Liver (tissue), 8 donors: ENCODE measurements at regions not wholly inside any gene's neighbourhood (a gene's known extent, or its start where the extent isn't known, plus 50 kb on each side); places are given as distances from the start of the nearest gene placed in this dataset.

Experiments
- DNase-seq: peaks from one replicate; pipeline ENCODE4 v3.0.0-alpha.2; 2017; ENCODE audit warnings: low spot score
- H3K27ac ChIP-seq, 2 donors: one replicate each; pipeline ENCODE4 v1.7.0; 2013; ENCODE audit warnings: inconsistent platforms in 2 of 2, low read length in 2 of 2, control low read depth in 1 of 2, low read depth in 1 of 2, mild to moderate bottlenecking in 1 of 2
- H3K27me3 ChIP-seq, 4 donors: one replicate each; pipeline versions ENCODE4 v1.6.1 to v1.7.0; 2013; ENCODE audit warnings: low read length in 3 of 4, inconsistent platforms in 1 of 4, mild to moderate bottlenecking in 1 of 4, moderate library complexity in 1 of 4; ENCODE audit not compliant: control insufficient read depth in 4 of 4, insufficient read depth in 4 of 4
- H3K36me3 ChIP-seq, 4 donors: one replicate each; pipeline versions ENCODE4 v1.6.1 to v1.7.0; 2013; ENCODE audit warnings: low read length in 3 of 4, mild to moderate bottlenecking in 3 of 4, low read depth in 1 of 4, moderate library complexity in 1 of 4; ENCODE audit not compliant: control insufficient read depth in 4 of 4, insufficient read depth in 3 of 4
- H3K4me1 ChIP-seq, 4 donors: one replicate each; pipeline versions ENCODE4 v1.6.1 to v1.7.0; 2013; ENCODE audit warnings: low read length in 3 of 4, mild to moderate bottlenecking in 3 of 4, moderate library complexity in 1 of 4; ENCODE audit not compliant: control insufficient read depth in 4 of 4, insufficient read depth in 4 of 4
- H3K4me3 ChIP-seq, 3 donors: one replicate each; pipeline versions ENCODE4 v1.6.1 to v1.7.0; 2013; ENCODE audit warnings: low read length in 3 of 3, control low read depth in 1 of 3, low read depth in 1 of 3, mild to moderate bottlenecking in 1 of 3
- H3K9ac ChIP-seq, 2 donors: one replicate each; pipeline ENCODE4 v1.7.0; 2013; ENCODE audit warnings: low read length in 2 of 2, mild to moderate bottlenecking in 2 of 2, moderate library complexity in 2 of 2, control low read depth in 1 of 2, low read depth in 1 of 2
- H3K9me3 ChIP-seq, 4 donors: one replicate each; pipeline versions ENCODE4 v1.6.1 to v1.7.0; 2013; ENCODE audit warnings: low read length in 3 of 4; ENCODE audit not compliant: control insufficient read depth in 4 of 4
- EGR1 ChIP-seq, 2 donors: IDR thresholded peaks; 2 replicates each; pipeline ENCODE4 v1.6.1; 2016 to 2018; ENCODE audit warnings: antibody characterized with exemption in 2 of 2, low read depth in 2 of 2
- FOXA1 ChIP-seq: IDR thresholded peaks from 2 replicates; pipeline ENCODE4 v1.6.1; 2016; ENCODE audit warnings: antibody characterized with exemption
- FOXA2 ChIP-seq: IDR thresholded peaks from 2 replicates; pipeline ENCODE4 v1.6.1; 2016; ENCODE audit warnings: antibody characterized with exemption
- GABPA ChIP-seq, 2 donors: IDR thresholded peaks in 1 of 2; conservative IDR thresholded peaks in 1 of 2; 2 replicates each; pipeline ENCODE4 v1.6.1; 2016; ENCODE audit warnings: antibody characterized with exemption in 2 of 2, mild to moderate bottlenecking in 1 of 2, moderate library complexity in 1 of 2
- HNF4A ChIP-seq, 2 donors: conservative IDR thresholded peaks; 2 replicates each; pipeline ENCODE4 v1.6.1; 2016; ENCODE audit warnings: antibody characterized with exemption in 2 of 2, mild to moderate bottlenecking in 2 of 2
- HNF4G ChIP-seq: IDR thresholded peaks from 2 replicates; pipeline ENCODE4 v1.6.1; 2016; ENCODE audit warnings: antibody characterized with exemption
- JUND ChIP-seq, 2 donors: IDR thresholded peaks; 2 replicates each; pipeline ENCODE4 v1.6.1; 2016; ENCODE audit warnings: antibody characterized with exemption in 2 of 2
- NR2F2 ChIP-seq: IDR thresholded peaks from 2 replicates; pipeline ENCODE4 v1.6.1; 2016; ENCODE audit warnings: antibody characterized with exemption
- RAD21 ChIP-seq, 2 donors: IDR thresholded peaks; 2 replicates each; pipeline ENCODE4 v1.6.1; 2016; ENCODE audit warnings: antibody characterized with exemption in 2 of 2, mild to moderate bottlenecking in 2 of 2
- RXRA ChIP-seq, 2 donors: IDR thresholded peaks; 2 replicates each; pipeline ENCODE4 v1.6.1; 2017 to 2018; ENCODE audit warnings: antibody characterized with exemption in 2 of 2, mild to moderate bottlenecking in 1 of 2
- SP1 ChIP-seq: IDR thresholded peaks from 2 replicates; pipeline ENCODE4 v1.6.1; 2018; ENCODE audit warnings: antibody characterized with exemption, mild to moderate bottlenecking
- TAF1 ChIP-seq: conservative IDR thresholded peaks from 2 replicates; pipeline ENCODE4 v1.6.1; 2016; ENCODE audit warnings: antibody characterized with exemption, mild to moderate bottlenecking
- YY1 ChIP-seq: IDR thresholded peaks from 2 replicates; pipeline ENCODE4 v1.6.1; 2016; ENCODE audit warnings: antibody characterized with exemption, mild to moderate bottlenecking
- WGBS: extraction: QIAGEN DNeasy Blood & Tissue Kit; methylation state at CpG from one replicate; pipeline ENCODE4 v1.1.7; 2013; 5-methylcytosine and 5-hydroxymethylcytosine counted together
- TF ChIP-seq, protein P1 (sequence below): fragments of 150-350 bp; IDR thresholded peaks from 2 replicates; pipeline ENCODE4 v1.5.1; 2017; ENCODE audit warnings: improper control_type of control experiment, low read depth, low read length; ENCODE audit not compliant: missing input control
- TF ChIP-seq, protein P2 (sequence below): IDR thresholded peaks from 2 replicates; pipeline ENCODE4 v1.6.1; 2016; ENCODE audit warnings: antibody characterized with exemption
- TF ChIP-seq, protein P3 (sequence below): IDR thresholded peaks from 2 replicates; pipeline ENCODE4 v1.6.1; 2016; ENCODE audit warnings: antibody characterized with exemption, mild to moderate bottlenecking
- TF ChIP-seq, protein P4 (sequence below): IDR thresholded peaks from 2 replicates; pipeline ENCODE4 v1.6.1; 2016; ENCODE audit warnings: antibody characterized with exemption
- TF ChIP-seq, protein P5 (sequence below): IDR thresholded peaks from 2 replicates; pipeline ENCODE4 v1.6.1; 2016; ENCODE audit warnings: antibody characterized with exemption
- donor health status: healthy.
- donor health status: healthy.
- donor health status: healthy.
- donor health status: healthy.
- donor health status: healthy.

DNA sequence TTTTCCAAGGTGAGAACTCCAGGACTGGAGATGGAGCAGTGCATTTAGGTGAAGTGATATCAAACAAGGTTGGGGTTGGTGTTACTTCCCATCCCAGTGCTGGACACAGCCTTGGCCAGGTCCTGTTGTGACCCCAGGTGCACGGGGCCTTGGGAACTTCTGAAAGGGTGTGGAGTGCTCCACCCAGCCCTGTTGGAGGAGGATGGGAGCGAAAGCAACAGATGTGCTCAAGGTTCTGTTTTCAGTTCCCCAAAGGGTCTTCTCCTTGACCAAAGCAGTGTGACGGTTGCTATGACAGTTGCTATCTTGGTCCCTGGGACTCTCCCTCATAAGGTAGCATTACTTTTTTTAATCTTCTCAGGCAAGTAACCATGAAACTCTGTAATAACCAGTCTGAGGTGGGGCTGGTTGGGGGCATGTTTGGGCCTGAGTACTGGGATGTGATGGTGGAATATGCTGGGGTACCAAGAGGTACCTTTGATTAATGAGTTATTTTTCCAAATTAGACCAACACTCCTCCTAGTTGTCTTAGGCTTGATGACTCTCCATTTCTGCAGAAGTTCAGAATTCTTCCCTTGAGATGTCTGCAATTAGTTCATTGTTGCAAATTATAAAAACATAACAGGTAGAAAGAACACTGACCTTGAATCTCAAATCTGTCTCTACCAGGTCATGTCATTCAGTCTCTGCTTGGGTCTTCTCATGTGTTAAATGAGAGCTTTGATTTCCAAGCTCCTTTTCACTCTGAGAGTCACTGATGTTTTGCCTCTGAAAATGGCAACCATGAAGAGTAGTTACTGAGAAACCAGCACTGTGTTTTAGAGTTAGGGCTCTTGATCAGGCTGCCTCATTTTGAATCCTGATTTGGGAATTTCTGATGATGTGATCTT lies 154.5 kb downstream of the RPIA start:
- no peak overlapping the region for H3K9ac ChIP-seq
- H3K4me3 ChIP-seq: no peak overlapping the region
- DNase-seq: no peak
- TF ChIP-seq, protein P1, sequence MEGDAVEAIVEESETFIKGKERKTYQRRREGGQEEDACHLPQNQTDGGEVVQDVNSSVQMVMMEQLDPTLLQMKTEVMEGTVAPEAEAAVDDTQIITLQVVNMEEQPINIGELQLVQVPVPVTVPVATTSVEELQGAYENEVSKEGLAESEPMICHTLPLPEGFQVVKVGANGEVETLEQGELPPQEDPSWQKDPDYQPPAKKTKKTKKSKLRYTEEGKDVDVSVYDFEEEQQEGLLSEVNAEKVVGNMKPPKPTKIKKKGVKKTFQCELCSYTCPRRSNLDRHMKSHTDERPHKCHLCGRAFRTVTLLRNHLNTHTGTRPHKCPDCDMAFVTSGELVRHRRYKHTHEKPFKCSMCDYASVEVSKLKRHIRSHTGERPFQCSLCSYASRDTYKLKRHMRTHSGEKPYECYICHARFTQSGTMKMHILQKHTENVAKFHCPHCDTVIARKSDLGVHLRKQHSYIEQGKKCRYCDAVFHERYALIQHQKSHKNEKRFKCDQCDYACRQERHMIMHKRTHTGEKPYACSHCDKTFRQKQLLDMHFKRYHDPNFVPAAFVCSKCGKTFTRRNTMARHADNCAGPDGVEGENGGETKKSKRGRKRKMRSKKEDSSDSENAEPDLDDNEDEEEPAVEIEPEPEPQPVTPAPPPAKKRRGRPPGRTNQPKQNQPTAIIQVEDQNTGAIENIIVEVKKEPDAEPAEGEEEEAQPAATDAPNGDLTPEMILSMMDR: no peak
- no peak for TF ChIP-seq YY1
- TF ChIP-seq RXRA (IDR thresholded peaks at IDR 0.05): no peak
- TF ChIP-seq HNF4G: no peak
- TF ChIP-seq GABPA (IDR thresholded peaks at IDR 0.05 in 1 of 2, conservative IDR thresholded peaks at IDR 0.05 in 1 of 2): no peak
- TF ChIP-seq FOXA2: no peak
- TF ChIP-seq HNF4A (conservative IDR thresholded peaks at IDR 0.05): no peak
- no peak for TF ChIP-seq EGR1 (IDR thresholded peaks at IDR 0.05; ENCODE audit: low read depth in 2 of 2)
- no peak for TF ChIP-seq JUND (IDR thresholded peaks at IDR 0.05)
- no peak for TF ChIP-seq NR2F2
- TF ChIP-seq, protein P2, sequence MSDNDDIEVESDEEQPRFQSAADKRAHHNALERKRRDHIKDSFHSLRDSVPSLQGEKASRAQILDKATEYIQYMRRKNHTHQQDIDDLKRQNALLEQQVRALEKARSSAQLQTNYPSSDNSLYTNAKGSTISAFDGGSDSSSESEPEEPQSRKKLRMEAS: no peak
- TF ChIP-seq, protein P3, sequence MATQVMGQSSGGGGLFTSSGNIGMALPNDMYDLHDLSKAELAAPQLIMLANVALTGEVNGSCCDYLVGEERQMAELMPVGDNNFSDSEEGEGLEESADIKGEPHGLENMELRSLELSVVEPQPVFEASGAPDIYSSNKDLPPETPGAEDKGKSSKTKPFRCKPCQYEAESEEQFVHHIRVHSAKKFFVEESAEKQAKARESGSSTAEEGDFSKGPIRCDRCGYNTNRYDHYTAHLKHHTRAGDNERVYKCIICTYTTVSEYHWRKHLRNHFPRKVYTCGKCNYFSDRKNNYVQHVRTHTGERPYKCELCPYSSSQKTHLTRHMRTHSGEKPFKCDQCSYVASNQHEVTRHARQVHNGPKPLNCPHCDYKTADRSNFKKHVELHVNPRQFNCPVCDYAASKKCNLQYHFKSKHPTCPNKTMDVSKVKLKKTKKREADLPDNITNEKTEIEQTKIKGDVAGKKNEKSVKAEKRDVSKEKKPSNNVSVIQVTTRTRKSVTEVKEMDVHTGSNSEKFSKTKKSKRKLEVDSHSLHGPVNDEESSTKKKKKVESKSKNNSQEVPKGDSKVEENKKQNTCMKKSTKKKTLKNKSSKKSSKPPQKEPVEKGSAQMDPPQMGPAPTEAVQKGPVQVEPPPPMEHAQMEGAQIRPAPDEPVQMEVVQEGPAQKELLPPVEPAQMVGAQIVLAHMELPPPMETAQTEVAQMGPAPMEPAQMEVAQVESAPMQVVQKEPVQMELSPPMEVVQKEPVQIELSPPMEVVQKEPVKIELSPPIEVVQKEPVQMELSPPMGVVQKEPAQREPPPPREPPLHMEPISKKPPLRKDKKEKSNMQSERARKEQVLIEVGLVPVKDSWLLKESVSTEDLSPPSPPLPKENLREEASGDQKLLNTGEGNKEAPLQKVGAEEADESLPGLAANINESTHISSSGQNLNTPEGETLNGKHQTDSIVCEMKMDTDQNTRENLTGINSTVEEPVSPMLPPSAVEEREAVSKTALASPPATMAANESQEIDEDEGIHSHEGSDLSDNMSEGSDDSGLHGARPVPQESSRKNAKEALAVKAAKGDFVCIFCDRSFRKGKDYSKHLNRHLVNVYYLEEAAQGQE: no peak
- no peak for TF ChIP-seq TAF1
- TF ChIP-seq, protein P4, sequence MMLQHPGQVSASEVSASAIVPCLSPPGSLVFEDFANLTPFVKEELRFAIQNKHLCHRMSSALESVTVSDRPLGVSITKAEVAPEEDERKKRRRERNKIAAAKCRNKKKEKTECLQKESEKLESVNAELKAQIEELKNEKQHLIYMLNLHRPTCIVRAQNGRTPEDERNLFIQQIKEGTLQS: no peak
- TF ChIP-seq, protein P5, sequence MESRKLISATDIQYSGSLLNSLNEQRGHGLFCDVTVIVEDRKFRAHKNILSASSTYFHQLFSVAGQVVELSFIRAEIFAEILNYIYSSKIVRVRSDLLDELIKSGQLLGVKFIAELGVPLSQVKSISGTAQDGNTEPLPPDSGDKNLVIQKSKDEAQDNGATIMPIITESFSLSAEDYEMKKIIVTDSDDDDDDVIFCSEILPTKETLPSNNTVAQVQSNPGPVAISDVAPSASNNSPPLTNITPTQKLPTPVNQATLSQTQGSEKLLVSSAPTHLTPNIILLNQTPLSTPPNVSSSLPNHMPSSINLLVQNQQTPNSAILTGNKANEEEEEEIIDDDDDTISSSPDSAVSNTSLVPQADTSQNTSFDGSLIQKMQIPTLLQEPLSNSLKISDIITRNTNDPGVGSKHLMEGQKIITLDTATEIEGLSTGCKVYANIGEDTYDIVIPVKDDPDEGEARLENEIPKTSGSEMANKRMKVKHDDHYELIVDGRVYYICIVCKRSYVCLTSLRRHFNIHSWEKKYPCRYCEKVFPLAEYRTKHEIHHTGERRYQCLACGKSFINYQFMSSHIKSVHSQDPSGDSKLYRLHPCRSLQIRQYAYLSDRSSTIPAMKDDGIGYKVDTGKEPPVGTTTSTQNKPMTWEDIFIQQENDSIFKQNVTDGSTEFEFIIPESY: no peak
- no peak for TF ChIP-seq SP1
- TF ChIP-seq RAD21 (IDR thresholded peaks at IDR 0.05): no peak
- no peak for TF ChIP-seq FOXA1
- H3K4me1 ChIP-seq: no peaks in the 10 kb centered on the region
- H3K9me3 ChIP-seq: peaks cover 0 to 4% (median 0%) of the 10 kb centered on the region in 4 donors
- whole genome bisulfite sequencing: 75% methylated on average over 3 of the region's 3 CpGs
- peaks cover 0 to 9% (median 2%) of the 10 kb centered on the region in 4 donors for H3K27me3 ChIP-seq
- H3K36me3 ChIP-seq: no peaks in the 10 kb centered on the region
- no peak overlapping the region for H3K27ac ChIP-seq
